IPS DF 4.7 (cell line): ENCODE measurements at regions not wholly inside any gene's neighbourhood (a gene's known extent, or its start where the extent isn't known, plus 50 kb on each side); places are given as distances from the start of the nearest gene placed in this dataset.
"Not testable (repeated sequence)": the region's sequence is repeated elsewhere in the genome, so short reads cannot be mapped to it uniquely, and the experiment has no call there.

ENCODE experiments used
- DNase-seq: peaks from one replicate; pipeline ENCODE4 v3.0.0-alpha.2; 2013; ENCODE audit warnings: low spot score; ENCODE audit errors: extremely low read depth

DNA sequence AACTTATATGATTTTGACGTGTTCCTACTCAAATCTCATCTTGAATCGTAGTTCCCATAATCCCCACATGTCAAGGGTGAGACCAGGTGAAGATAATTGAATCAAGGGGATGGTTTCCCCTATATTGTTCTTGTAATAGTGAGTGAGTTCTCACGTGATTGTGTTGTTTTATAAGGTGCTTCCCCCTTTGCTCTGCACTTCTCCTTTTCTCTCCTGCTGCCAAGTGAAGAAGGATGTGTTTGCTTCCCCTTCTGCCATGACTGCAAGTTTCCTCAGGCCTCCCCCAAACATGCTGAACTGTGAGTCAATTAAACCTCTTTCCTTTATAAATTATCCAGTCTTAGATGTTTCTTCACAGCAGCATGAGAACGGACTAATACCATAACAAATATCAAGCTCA, 83.2 kb downstream of the MANEA start:
- DNase-seq = no peak

DNA sequence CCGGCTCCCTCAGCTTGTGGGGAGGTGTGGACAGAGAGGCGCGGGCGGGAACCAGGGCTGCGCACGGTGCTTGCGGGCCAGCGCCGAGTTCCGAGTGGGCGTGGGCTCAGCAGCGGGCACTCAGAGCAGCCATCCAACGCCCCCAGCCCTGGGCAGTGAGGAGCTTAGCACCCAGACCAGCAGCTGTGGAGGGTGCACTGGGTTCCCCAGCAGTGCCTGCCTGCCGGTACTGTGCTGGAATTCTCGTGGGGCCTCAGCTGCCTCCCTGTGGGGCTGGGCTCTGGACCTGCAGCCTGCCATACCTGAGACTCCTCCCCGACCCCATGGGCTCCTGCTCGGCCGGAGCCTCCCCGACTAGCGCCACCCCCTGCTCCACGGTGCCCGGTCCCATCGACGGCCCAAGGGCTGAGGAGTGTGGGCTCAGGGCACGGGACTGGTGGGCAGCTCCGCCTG, 92.7 kb downstream of the MANEA start:
- DNase-seq = no peak

GRCh38 chr6:95676011-95676628, 98.8 kb downstream of the MANEA start:
- DNase-seq = no peak

GRCh38 chr6:95679981-95680380, 102.6 kb downstream of the MANEA start:
- no peak for DNase-seq

GRCh38 chr6:95681736-95682135, 104.4 kb downstream of the MANEA start:
- DNase-seq = no peak

GRCh38 chr6:95682476-95682875, 105.1 kb downstream of the MANEA start:
- no peak for DNase-seq

- peak; percentile 5 for DNase-seq
These were observed 108.5 kb downstream of the MANEA start for GRCh38 chr6:95685822-95686221.

- no peak for DNase-seq
These were observed 108.9 kb downstream of the MANEA start for GRCh38 chr6:95686272-95686671.

DNA sequence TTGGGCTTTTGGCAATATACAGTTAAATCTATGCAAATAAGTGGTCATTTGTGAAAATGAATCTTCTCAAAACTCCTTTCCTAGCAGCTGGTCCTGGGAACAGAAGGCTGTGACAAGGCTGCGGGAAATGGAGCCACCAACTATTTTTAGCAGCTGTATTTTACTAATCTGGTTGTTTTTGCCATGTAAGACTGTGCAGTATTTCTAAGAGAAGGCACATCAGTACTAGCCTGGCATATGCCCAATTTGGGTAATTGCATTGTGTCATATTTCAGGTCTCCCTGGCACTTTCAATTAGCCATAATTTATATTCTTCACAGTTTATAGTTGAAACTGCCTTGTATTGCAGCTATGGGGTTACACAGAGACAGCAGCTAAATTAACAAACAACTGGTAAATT, 109.6 kb downstream of the MANEA start:
- DNase-seq = no peak

DNA sequence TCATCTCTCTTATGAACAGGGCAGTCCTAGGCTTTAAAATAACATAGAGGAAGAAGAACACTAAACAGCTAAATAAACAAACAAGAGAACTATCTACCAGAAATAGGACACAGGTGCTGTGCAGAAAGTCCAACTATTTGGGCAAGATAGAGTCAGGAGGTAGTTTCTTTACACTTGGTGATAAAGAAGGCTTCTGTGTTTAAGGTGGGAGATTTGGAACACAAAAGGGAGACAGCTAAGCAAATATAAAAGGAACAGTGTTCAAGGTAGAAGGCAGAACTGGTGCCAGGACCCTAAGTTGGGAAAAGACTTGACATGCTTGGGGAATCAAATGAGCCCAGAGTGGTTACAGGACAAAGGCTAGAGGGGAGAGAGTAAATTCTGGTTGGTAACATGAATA, 110.5 kb downstream of the MANEA start:
- no peak for DNase-seq

- DNase-seq = no peak
These were observed 113.0 kb downstream of the MANEA start for GRCh38 chr6:95690328-95690727.

DNA sequence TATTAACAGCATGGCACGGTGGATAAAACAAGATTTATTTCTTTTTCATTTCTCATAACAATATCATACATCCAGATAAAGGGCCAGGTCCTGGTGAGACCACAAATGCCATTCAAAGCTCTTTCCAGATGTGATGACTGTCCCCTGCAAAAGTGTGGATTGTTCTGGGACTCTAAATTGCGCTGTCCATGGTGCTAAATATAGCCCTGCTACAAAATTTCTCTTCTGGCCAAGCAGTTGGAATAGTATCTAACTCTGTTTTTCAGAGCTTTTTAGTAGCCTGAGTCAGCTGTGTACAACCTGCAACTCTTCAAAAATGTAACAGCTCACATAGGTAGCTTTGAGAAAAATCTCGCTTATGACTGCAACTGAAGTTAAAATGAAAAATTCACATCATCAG, 115.8 kb downstream of the MANEA start:
- DNase-seq = no peak

GRCh38 chr6:95698271-95698670, 120.9 kb downstream of the MANEA start:
- DNase-seq = no peak

DNA sequence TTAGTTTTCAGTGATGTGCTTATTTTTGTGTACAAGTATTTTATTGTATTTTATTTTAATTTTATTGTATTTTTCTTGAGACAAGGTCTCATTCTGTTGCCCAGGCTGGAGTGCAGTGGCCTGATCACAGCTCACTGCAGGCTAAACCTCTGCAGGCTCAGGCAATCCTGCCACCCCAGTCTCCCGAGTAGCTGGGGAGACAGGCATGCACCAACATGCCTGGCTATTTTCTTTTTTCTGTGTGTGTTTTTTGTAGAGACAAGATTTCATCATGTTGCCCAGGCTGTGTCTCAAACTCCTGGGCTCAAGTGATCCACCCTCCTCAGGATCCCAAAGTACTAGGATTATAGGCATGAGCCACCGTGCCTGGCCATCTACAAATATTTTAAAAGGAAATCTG, 146.3 kb downstream of the MANEA start:
- no peak for DNase-seq

- DNase-seq = no peak
These were observed 148.0 kb downstream of the MANEA start for GRCh38 chr6:95725344-95725743.

DNA sequence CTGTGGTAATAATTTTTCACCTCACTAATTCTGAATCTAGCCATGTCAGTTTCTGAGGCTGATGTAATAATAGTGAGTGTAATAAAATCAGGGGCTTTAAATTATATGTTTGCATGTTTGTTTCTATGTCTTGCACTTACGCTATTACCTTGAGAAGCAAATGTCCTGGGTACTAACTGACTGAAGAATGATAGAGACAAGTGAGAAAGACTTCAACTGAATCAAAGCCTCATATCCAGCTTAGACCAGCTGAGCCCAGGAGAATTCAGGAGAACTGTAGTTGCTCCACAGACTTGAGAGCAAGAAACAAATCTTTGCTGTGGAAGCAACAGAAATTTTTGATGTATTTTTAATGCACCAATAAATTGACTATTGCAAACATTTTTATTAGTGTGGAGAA, 162.8 kb downstream of the MANEA start:
- no peak for DNase-seq

DNA sequence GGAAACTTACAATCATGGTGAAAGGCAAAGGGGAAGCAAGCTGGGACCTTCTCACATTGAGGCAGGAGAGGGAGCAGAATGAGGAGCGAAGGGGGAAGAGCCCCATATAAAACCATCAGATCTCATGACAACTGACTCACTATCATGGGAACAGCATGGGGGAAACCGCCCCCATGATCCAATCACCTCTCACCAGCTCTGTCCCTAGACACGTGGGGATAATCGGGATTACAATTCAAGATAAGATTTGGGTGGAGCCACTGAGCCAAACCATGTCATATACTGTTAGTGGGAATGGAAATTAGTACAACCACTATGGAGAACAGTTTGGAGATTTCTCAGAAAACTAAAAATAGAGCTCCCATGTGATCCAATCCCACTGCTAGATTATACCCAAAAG, 163.7 kb downstream of the MANEA start:
- DNase-seq = no peak

- no peak for DNase-seq
These were observed 165.5 kb downstream of the MANEA start for GRCh38 chr6:95742767-95743289.

DNA sequence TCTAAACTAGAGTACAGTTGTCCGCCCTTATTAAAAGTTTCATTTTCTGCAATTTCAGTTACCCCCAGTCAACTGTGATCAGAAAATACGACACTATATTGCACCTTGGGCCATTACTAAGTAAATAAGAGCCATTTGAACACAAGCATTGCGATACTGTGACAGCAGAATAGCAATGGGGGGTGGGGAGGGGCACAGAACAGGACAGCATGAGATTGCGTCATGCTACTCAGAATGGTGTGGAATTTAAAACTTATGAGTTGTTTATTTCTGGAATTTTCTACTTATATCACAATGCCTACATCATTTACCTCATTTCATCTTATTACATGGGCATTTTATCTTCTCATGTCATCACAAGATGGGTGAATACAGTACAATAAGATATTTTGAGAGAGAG, 166.3 kb downstream of the MANEA start:
- no peak for DNase-seq

DNA sequence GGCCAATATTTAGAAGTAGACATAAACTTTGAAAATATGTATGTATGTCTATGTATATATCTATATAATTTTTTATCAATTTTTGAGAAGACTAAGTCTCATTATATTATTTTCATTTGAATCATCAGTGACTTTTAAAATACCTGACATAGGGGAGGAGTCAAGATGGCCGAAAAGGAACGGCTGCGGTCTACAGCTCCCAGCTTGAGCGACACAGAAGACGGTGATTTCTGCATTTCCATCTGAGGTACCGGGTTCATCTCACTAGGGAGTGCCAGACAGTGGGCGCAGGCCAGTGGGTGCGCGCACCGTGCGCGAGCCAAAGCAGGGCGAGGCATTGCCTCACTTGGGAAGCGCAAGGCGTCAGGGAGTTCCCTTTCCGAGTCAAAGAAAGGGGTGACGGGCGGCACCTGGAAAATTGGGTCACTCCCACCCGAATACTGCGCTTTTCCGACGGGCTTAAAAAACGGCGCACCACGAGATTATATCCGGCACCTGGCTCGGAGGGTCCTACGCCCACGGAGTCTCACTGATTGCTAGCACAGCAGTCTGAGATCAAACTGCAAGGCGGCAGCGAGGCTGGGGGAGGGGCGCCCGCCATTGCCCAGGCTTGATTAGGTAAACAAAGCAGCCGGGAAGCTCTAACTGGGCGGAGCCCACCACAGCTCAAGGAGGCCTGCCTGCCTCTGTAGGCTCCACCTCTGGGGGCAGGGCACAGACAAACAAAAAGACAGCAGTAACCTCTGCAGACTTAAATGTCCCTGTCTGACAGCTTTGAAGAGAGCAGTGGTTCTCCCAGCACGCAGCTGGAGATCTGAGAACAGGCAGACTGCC, 181.1 kb downstream of the MANEA start:
- DNase-seq = not testable (repeated sequence)

DNA sequence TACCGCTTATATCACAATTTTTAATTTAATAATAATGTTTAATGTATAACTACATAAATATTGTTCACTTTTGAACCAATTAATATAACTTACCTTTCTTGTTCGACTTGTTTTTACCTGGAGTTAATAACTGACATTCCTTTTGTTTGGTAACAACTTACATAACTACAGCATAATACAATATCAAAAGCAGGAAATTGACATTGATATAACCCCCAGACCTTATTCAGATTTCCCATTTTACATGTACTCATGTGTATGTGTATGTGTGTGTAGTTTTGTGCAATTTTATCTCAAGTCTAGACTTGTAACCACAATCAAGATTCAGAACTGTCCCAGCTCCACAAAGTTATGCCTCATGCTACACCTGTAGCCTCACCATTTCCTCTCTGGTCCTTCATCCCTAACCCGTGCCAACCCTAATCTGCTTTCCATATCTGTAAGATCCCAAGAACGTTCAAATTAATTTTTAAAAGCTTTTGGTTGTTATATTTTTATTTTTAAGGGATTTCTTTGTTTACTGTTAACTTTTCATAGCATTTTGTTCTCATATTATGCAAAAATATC, 190.6 kb downstream of the MANEA start:
- no peak for DNase-seq

GRCh38 chr6:95768539-95768938, 191.2 kb downstream of the MANEA start:
- peak; percentile 25 for DNase-seq
